HCT116 (cell line): ENCODE measurements at regions not wholly inside any gene's neighbourhood (a gene's known extent, or its start where the extent isn't known, plus 50 kb on each side); places are given as distances from the start of the nearest gene placed in this dataset.

ENCODE experiments used
- ATAC-seq: fragments of 200-7000 bp; cut with Tn5 transposase; 2 replicates; pipeline ENCODE4 v1.9.1; 2020; ENCODE audit warnings: mild to moderate bottlenecking, moderate library complexity
- BruUV-seq: library from RNA; stranded (reverse); fragments of 400-500 nt; replicated peaks from 2 replicates; lab custom pipeline; 2021; lab: Mats Ljungman, UMichigan
- CTCF ChIA-PET: fragments of 300-600 bp; sonication (Branson Sonifier 250); formaldehyde crosslinking; loops from one replicate; lab custom pipeline; 2021; ENCODE audit warnings: antibody characterized with exemption; lab: Charles Lee
- POLR2A ChIA-PET: fragments of 300-600, 350-600 bp; sonication (Branson Sonifier 250); formaldehyde crosslinking; loops from one replicate; lab custom pipeline; 2021; ENCODE audit warnings: antibody characterized with exemption; lab: Charles Lee
- RAD21 ChIA-PET, 2 experiments: fragments of 300-600 bp; sonication (Branson Sonifier 250); formaldehyde crosslinking; loops; one replicate each; lab custom pipeline; 2023; ENCODE audit warnings: low total read pairs in 2 of 2; ENCODE audit not compliant: uncharacterized antibody in 2 of 2, unreplicated experiment in 2 of 2, low non-redundant PET in 1 of 2; lab: Charles Lee
- DNase-seq: peaks from one replicate; pipeline ENCODE4 v3.0.0-alpha.2; 2010; ENCODE audit warnings: low read depth, low spot score
- H2AFZ ChIP-seq: fragments of 200-600 bp; shearing (Covaris generic), sonication (generic); 2 replicates; pipeline ENCODE4 v1.6.1; 2017; ENCODE audit warnings: low read depth, mixed run types, mixed read lengths, antibody characterized with exemption, low read length; ENCODE audit not compliant: poor library complexity, severe bottlenecking
- H3K27ac ChIP-seq: 2 replicates; pipeline ENCODE4 v1.5.1; 2012; ENCODE audit warnings: low read depth, low read length
- H3K27me3 ChIP-seq: fragments of 200-600 bp; sonication (generic); 2 replicates; pipeline ENCODE4 v1.6.1; 2016; ENCODE audit warnings: mixed run types, low read length, mixed read lengths; ENCODE audit not compliant: insufficient read depth
- H3K36me3 ChIP-seq, 2 experiments: fragments of 200-500 bp in 1 of 2; fragments of 200-600 bp in 1 of 2; sonication (Bioruptor generic) in 1 of 2; sonication (generic) in 1 of 2; 2 replicates each; pipeline versions ENCODE4 v1.5.1 to v1.6.1; 2014 to 2016; ENCODE audit warnings: low read length in 2 of 2, inconsistent platforms in 1 of 2, mixed read lengths in 1 of 2, mixed run types in 1 of 2; ENCODE audit not compliant: insufficient read depth in 2 of 2, control insufficient read depth in 1 of 2
- H3K4me1 ChIP-seq, 2 experiments: fragments of 200-600 bp in 1 of 2; sonication (generic) in 1 of 2; 2 replicates each; pipeline versions ENCODE4 v1.5.1 to v1.6.1; 2012 to 2017; ENCODE audit warnings: low read length in 2 of 2, inconsistent platforms in 1 of 2, mild to moderate bottlenecking in 1 of 2, mixed read lengths in 1 of 2, mixed run types in 1 of 2, moderate library complexity in 1 of 2; ENCODE audit not compliant: insufficient read depth in 2 of 2, control insufficient read depth in 1 of 2
- H3K4me2 ChIP-seq: fragments of 200-600 bp; sonication (generic); 2 replicates; pipeline ENCODE4 v1.6.1; 2017; ENCODE audit warnings: mixed run types, low read length, mixed read lengths
- H3K4me3 ChIP-seq, 2 experiments: fragments of 200-600 bp in 1 of 2; sonication (generic) in 1 of 2; replicated peaks in 1 of 2; 2 replicates each; pipeline ENCODE4 v1.5.1; 2011 to 2016; ENCODE audit warnings: low read length in 2 of 2, control low read depth in 1 of 2, low read depth in 1 of 2, mild to moderate bottlenecking in 1 of 2, mixed read lengths in 1 of 2, mixed run types in 1 of 2
- H3K79me2 ChIP-seq: fragments of 200-600 bp; sonication (generic); 2 replicates; pipeline ENCODE4 v1.6.1; 2017; ENCODE audit warnings: mild to moderate bottlenecking, mixed run types, low read length, moderate library complexity, mixed read lengths; ENCODE audit not compliant: insufficient read depth
- H3K9ac ChIP-seq: fragments of 200-600 bp; sonication (generic); 2 replicates; pipeline ENCODE4 v1.6.1; 2016; ENCODE audit warnings: low read length, mixed read lengths
- H3K9me2 ChIP-seq: fragments of 200-600 bp; sonication (generic), shearing (Covaris generic); 2 replicates; pipeline ENCODE4 v1.6.1; 2017; ENCODE audit warnings: mixed run types, mild to moderate bottlenecking, moderate library complexity; ENCODE audit not compliant: insufficient read depth
- H3K9me3 ChIP-seq, 2 experiments: fragments of 200-500 bp in 1 of 2; fragments of 200-600 bp in 1 of 2; sonication (Bioruptor generic) in 1 of 2; sonication (generic) in 1 of 2; 2 replicates each; pipeline ENCODE4 v1.6.1; 2014 to 2017; ENCODE audit warnings: low read length in 2 of 2, mixed read lengths in 2 of 2, inconsistent platforms in 1 of 2, low read depth in 1 of 2, mild to moderate bottlenecking in 1 of 2, mixed run types in 1 of 2, moderate library complexity in 1 of 2; ENCODE audit not compliant: control insufficient read depth in 1 of 2, insufficient read depth in 1 of 2
- H4K20me1 ChIP-seq: fragments of 200-600 bp; sonication (generic), shearing (Covaris generic); 2 replicates; pipeline ENCODE4 v1.6.1; 2017; ENCODE audit warnings: mixed run types, mild to moderate bottlenecking, moderate library complexity; ENCODE audit not compliant: insufficient read depth
- CTCF ChIP-seq, 3 experiments: fragments of 200-600 bp in 1 of 3; sonication (generic) in 1 of 3; IDR thresholded peaks in 2 of 3; conservative IDR thresholded peaks in 1 of 3; 2 replicates each; pipeline ENCODE4 v1.5.1; 2012 to 2017; ENCODE audit warnings: low read depth in 2 of 3, low read length in 2 of 3, antibody characterized with exemption in 1 of 3, borderline replicate concordance in 1 of 3, control low read depth in 1 of 3, mild to moderate bottlenecking in 1 of 3, mixed read lengths in 1 of 3, mixed run types in 1 of 3, moderate library complexity in 1 of 3; ENCODE audit not compliant: insufficient read depth in 1 of 3
- EGR1 ChIP-seq: IDR thresholded peaks from 2 replicates; pipeline ENCODE4 v1.6.1; 2012; ENCODE audit warnings: low read depth
- MAX ChIP-seq: IDR thresholded peaks from 2 replicates; pipeline ENCODE4 v1.6.1; 2012
- POLR2A ChIP-seq: IDR thresholded peaks from 2 replicates; pipeline ENCODE4 v1.7.0; 2011; ENCODE audit warnings: borderline replicate concordance; ENCODE audit not compliant: insufficient read depth, insufficient read length; ENCODE audit errors: extremely low read depth
- REST ChIP-seq: IDR thresholded peaks from 2 replicates; pipeline ENCODE4 v1.6.1; 2012; ENCODE audit warnings: low read depth
- YY1 ChIP-seq: IDR thresholded peaks from 2 replicates; pipeline ENCODE4 v1.6.1; 2011; ENCODE audit warnings: low read length, low read depth, moderate library complexity, mild to moderate bottlenecking; ENCODE audit not compliant: insufficient replicate concordance; ENCODE audit errors: extremely low read depth
- ZNF274 ChIP-seq: fragments of 200-500 bp; sonication (Bioruptor generic); IDR thresholded peaks from 2 replicates; pipeline ENCODE4 v1.6.1; 2014; ENCODE audit warnings: mild to moderate bottlenecking, low read depth, low read length, inconsistent platforms
- intact Hi-C: fragments of 100-400 bp; cut with micrococcal nuclease; formaldehyde crosslinking; loops from 2 replicates; pipeline ENCODE4 v1.10.0; 2022

GRCh38 chr3:117102426-117102825 lies 392.8 kb downstream of the TUSC7 start (continued):
- no peak for TF ChIP-seq REST

- ATAC-seq (no peak), DNase-seq (no peak)
- no peaks in the 10 kb centered on the region for H4K20me1 ChIP-seq
- POLR2A ChIA-PET: no interaction called here
- H3K27me3 ChIP-seq: peaks cover 5% of the 10 kb centered on the region; the same call in 1 of the 2 replicates
- no peaks in the 10 kb centered on the region for H3K4me1 ChIP-seq
- H3K9me2 ChIP-seq: no peaks in the 10 kb centered on the region
- no peaks in the 10 kb centered on the region; a peak in 1 of 4 replicates for H3K9me3 ChIP-seq
- no TSS peak for BruUV-seq
- RAD21 ChIA-PET: no interaction called here
- no peak overlapping the region for H3K27ac ChIP-seq
- TF ChIP-seq MAX (no peak), REST (no peak), CTCF (IDR thresholded peaks at IDR 0.05 in 2 of 3, conservative IDR thresholded peaks at IDR 0.05 in 1 of 3; ENCODE audit: borderline replicate concordance in 1 of 3, insufficient read depth in 1 of 3, low read depth in 2 of 3, low read length in 2 of 3) (no peak), YY1 (no peak), EGR1 (no peak), POLR2A (no peak), ZNF274 (no peak)
- H3K79me2 ChIP-seq: no peaks in the 10 kb centered on the region
- intact Hi-C loops: no loop called here
- CTCF ChIA-PET: no interaction called here
- H3K36me3 ChIP-seq: no peaks in the 10 kb centered on the region
- no peak overlapping the region for H3K4me2 ChIP-seq
- no peak overlapping the region for H3K4me3 ChIP-seq
- H2AFZ ChIP-seq: no peak overlapping the region
- no peak overlapping the region for H3K9ac ChIP-seq
Observed at GRCh38 chr3:117103675-117104074, 394.1 kb downstream of the TUSC7 start.
